SW 1271 (cell line): ENCODE measurements at regions not wholly inside any gene's neighbourhood (a gene's known extent, or its start where the extent isn't known, plus 50 kb on each side); places are given as distances from the start of the nearest gene placed in this dataset.
"Not testable (repeated sequence)": the region's sequence is repeated elsewhere in the genome, so short reads cannot be mapped to it uniquely, and the experiment has no call there.

Experiments used
- DNase-seq, 2 experiments: peaks; one replicate each; lab custom pipeline; 2025; lab: John Stamatoyannopoulos, UW

DNA sequence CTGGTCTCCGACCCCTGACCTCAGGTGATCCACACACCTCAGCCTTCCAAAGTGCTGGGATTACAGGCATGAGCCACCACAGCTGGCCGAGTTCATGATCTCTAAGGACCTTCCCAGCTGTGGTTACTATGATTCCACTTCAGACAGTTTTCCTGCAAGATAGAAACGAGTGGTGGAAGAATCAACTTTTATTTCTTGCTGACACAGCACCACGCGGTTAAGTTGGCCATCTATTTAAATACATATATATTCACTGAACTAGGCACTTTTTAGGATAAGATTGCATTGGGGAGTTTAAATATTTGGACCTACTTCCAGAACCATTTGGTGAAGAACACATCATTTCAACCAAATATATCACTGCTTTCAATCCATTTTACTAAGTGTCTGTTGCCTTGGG lies 213.4 kb downstream of the TBX5 start:
- no peak for DNase-seq

DNA sequence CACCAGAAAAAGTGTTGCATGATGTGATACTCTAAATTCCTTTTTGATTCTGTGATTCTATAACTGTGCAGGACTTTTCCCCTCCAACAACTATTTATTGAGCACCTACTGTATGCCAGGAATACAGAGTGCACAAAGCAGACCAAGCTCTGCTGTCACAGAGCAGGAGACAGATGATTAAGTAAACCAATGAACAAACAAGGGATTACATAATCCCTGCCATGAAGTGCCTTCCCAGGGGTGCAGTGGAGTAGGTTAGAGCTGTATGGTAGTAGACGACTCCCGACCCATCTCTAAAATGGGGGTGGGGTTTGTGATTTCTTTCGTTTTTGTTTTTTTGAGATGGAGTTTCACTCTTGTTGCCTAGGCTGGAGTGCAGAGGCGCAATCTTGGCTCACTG lies 213.9 kb downstream of the TBX5 start:
- no peak for DNase-seq

DNA sequence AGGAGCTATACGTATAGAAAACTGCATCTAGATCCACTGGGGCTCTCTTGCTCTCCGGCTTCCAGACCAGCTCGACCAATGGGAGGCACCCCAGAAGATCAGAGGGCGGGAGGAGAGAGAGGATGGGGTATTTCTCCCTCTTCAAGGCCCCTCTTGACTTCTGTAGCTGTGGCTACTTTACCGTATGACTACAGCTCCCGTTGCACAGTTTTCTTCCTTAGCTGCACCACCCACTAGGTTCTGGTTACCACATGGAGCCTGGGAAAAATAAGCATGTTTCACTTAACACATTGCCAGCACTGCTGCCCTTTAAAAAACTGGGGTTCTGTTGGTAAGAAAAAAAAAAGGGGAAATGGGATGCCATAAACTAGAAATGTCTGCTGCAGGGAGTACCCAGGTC lies 214.4 kb downstream of the TBX5 start:
- DNase-seq: no peak

DNA sequence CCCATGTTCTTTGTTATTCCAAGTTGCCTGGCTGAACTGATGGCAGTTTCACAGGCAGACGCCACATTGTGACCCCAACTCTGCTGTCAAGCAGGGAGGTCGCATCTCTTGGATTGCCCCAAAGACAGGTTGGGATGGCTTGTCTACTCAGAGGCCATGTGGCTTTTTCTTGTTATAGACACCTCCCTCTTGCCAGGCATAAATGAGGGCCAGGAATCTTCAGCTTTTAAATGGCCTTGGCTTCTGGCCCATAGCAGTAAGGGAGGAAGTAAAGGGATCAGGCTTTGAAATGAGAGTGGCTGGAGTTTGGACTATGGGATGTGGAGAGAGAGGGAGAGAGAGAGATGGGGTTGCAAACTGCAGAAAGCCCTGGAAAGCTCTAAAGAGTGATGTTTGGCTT lies 215.0 kb downstream of the TBX5 start:
- no peak for DNase-seq

DNA sequence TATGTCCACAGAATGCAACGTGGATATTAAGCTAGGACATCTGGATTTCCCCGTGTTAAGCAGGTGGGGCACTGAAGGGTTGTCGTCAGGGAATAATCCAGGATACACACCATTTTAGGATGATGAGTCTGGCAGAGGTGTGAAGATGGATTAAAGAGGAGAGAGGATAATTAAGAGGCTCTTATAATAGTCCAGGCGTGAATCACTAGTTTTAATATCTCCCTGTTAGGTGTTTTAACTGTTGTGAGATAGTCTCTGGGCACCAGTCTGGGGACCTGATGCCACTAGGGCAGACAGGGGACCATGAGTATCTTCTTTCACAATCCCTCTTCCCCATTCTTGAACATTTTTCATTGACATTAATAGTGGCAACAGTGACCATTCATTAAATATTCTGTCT lies 216.7 kb downstream of the TBX5 start:
- no peak for DNase-seq

DNA sequence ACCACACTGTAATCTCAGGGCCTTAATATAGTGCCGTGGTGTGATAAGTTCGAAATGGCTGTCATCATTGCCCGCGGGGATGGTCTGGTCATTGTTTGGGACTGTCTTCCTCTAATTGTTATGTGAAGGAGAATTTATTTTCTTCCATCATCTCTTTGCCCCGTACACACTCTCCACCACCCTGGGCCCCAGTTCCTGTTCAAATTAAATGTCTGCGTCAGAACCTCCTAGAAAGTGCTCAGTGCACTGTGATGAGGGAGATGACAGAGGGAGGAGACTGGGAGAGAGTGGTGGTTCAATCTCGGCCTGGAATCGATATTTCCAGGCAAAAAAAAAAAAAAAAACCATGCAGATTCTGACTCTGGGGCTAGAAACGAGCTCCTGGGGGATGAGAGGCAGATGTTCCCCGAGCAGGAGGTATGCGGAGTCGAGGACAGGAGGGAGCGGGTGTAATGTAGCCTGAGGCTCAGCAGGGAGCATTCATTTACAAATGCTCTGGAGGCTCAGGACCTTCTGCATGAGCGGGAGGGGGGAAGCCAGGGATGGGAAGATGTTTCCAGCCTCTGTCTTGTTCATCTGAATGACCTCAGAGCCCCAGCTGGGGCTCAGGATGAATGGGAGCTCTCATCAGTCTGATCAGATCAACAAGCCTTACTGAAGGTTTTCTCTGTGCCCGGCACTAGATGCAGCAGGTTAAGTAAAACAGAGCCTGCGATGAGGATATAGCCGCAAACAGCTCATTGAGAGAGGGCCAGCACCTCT lies 219.5 kb downstream of the TBX5 start:
- no peak for DNase-seq

DNA sequence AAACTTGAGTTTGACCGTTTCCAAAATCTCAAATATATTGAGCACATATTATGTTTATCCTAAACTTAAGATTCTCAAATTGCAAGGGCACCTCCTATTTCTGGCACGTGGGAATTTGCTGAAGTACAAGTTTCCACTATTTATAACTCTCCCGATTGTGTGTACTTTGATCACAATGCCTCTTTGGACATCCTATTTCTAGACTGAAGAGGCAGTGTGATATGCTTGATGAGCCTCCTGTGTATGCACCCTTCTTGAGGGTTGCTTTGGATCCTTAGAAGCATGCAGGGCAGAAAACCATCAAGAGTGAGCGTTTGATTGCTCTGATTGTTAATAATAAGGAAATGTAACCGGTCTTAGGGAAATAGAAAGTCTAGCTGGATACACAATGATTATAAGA lies 218.9 kb upstream of the RBM19 start:
- no peak for DNase-seq

DNA sequence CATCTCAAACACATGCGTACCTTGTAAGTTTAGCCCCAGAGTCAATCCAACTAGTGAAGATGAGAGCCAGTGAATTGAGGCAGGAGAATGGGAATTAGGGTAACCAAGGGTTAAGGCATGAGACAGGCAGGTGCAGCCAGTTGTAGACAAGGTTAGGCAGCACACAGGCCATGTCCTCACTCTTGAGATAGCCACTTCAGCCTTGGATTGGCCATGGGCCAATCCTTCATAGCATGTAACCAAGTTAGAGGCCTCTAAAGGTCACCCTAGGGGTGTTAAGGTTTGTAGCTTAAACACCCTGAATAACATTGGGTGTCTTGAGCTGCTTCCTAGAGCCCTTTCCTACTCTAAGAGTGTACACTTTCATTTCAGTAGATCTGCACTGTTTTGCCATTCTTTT lies 208.2 kb upstream of the RBM19 start:
- DNase-seq: no peak

DNA sequence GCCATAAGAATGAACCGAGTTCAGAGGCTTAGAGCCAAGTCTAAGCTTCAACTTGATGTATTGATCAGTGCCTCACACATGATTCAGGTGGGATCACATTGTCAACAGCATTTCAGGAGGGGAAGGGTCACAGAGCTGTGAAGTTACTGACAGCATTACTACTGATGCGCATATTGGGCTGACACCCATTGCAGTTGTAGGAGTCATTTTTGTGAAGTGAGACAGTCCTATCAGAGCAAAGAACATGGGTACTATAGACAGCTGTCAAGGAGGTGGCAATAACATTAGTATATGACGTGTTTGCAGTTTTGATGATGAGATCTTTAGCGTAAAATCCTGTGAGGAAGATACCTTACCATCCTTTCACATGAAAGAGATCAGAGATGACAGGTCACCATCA lies 206.0 kb upstream of the RBM19 start:
- DNase-seq: no peak

DNA sequence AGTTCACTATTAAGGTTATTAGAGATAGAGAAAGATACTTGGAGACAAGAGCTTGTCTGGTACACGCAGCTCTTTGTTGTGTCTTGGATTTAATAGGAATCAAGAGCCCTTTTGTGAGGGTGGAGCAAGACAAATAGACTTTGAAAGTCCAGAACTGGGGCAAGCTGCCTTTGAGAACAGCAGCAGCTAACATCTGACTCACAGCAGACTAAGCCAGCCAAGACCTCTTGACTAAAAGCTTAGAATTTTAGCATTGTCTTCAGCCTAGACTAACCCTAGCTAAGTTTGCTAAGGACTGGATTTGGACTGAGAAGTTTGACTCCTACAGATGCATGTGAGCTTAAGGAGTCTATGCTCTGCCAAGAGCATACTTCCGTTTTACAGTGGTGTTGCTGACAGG lies 201.9 kb upstream of the RBM19 start:
- DNase-seq: no peak

DNA sequence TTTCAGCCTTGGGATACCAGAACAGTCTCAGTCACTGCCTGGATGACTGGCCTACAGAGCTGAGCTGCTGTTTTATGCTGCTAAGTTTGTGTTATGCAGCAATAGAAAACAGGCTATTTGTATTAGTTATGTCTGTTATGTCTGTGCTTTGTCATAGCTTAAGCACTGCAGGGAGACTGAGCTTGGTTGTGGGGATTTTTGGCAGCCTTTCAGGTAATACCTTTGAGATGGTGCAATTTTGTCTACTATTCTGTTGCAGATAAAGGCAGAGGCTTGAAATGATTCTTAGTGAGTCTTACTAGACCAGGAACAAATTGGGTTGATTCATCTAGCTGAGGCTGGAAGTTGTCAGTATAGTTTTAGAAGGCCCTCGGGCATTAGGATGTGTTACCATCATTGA lies 201.3 kb upstream of the RBM19 start:
- DNase-seq: no peak

DNA sequence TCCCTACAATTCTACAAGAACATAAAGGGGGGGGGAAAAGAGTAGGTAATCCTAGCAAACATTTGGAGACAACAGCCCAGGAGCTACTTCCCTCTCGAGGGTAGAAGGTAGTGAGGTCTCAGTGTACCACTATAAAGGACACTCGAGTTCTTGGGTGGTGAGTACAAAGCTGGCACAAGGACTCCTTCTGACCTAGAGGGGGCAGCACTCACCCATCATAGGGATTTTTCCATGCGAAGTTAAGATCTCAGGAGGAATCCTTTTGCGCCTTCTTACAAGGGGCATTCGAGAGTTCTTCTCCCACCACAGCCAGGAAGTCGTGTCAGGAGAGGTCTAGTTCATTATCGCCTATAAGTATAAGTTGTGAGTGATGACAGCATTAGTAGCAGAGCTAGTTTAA lies 200.2 kb upstream of the RBM19 start:
- DNase-seq: peak in 1 of 2 experiments; percentile 9

DNA sequence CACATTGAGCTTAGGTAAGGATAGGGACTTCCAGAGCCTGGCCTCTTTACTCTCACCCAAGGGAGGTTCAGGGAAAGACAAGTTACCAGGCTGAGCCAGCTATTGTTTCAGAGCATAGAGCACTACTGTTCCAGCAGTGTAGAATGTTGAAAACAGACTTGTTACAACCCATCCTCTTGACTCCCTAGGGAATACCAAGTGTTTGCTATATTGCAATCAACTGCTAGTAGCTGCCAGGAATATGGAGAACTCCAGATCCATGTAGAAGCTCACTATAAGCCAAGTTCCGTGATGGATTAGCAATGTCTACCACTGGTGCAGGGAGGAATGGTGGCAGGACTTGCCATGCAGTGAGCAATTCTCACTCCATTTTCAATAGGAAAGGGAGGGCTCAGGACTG lies 199.8 kb upstream of the RBM19 start:
- no peak for DNase-seq

DNA sequence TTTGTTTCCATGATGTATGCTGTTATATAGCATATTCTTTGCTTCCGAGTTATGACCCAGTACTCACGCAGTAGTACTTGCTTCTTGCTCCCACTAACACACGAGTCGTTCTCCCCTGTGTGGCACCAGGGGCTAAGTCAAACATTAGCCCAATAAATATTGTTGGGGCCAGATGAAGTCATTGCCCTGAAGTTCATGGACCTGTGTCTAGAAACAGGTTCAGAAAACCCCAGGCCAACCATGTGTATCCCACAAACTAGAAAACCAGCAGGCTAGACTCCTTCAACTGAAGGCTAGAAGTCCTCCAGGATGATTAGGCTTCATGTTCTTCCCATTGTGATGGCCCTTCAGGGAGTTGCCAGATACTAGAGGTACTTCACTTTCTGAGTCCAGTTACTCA lies 198.2 kb upstream of the RBM19 start:
- no peak for DNase-seq

DNA sequence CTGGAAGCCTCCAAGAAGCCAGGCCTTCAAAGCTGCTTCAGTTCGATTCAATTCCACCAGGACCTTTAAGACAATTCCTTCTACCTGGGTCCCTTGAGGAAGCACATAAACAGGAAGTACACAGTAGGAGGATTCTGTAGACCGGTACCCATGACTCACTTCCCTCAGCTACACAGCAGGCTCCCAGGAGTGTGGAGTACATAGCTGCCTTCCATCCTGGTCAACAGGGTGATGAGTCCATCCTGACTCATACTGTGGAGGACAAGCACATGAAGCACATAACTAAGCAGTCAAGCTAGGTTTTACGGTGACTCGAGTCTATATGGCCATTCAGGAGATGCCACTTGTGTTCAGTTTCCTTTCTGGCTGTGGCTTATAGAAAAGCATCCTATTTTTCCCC lies 197.6 kb upstream of the RBM19 start:
- DNase-seq: peak; percentile 84 to 94

DNA sequence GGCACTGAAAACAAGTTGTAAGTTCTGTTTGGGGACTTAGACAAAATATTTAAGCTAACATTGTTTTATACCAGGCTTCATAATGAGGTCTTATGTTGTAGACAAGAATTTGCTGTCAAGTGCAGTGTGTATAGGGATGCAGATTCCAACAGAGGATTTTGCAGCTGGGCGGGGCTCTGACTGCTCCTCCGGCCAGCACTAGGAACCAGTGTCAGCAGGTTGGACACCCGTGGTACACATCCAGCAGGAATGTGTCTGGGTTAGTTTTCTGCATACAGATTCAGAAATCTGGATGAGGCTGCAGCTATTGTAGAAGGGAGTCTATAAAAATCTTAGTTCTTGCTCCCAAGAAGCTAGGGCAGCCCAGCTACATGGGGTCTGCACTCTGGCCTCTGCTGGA lies 194.3 kb upstream of the RBM19 start:
- no peak for DNase-seq

DNA sequence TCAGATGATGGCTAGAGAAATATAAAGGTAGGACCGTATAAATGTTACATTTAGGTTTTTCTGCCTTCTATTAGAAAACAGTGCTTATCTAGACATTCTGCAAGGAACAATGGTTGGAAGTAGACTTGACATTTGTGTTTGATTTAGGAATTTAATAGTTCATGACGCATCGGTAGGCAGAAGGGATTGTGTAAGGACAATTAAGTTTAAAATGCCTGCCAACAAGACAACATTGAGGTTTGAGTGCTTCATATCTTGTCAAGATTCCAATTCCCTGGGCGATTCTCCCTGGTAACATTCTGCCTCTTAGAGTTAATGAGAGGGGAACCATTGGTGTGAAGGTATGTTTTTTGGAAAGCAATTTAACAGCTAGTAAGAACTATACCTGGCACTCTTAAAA lies 186.8 kb upstream of the RBM19 start:
- DNase-seq: no peak

DNA sequence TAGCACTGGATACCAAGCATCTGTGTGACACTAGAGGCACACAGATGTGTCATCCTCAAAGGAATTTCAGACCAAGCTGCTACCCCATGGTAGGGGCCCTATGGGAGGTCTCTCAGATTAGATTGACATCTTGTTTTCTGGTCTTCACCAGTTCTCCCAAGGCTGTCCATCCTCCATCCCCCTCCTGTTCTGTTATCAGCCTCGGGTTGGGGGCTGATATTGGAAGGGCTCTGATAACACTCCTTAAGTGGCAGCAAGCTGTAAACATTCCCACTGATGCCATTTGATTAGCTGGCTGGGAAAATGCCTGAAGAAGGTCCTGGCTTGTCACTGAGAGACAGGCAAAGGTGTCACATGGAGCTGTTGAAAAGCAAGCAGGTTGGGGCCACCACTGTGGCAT lies 185.9 kb upstream of the RBM19 start:
- no peak for DNase-seq

DNA sequence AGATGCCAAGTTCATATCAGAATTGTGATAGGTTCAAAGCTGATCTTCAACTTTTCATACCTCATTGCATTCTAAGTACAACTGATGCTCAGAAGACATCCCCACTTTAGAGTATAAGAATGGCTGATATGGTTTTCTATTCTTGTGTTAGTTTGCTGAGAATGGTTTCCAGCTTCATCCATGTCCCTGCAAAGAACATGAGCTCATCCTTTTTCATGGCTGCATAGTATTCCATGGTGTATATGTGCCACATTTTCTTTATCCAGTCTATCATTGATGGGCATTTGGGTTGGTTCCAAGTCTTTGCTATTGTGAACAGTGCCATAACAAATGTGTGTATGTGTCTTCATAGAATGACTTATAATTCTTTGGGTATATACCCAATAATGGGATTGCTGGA lies 184.5 kb upstream of the RBM19 start:
- DNase-seq: not testable (repeated sequence)

DNA sequence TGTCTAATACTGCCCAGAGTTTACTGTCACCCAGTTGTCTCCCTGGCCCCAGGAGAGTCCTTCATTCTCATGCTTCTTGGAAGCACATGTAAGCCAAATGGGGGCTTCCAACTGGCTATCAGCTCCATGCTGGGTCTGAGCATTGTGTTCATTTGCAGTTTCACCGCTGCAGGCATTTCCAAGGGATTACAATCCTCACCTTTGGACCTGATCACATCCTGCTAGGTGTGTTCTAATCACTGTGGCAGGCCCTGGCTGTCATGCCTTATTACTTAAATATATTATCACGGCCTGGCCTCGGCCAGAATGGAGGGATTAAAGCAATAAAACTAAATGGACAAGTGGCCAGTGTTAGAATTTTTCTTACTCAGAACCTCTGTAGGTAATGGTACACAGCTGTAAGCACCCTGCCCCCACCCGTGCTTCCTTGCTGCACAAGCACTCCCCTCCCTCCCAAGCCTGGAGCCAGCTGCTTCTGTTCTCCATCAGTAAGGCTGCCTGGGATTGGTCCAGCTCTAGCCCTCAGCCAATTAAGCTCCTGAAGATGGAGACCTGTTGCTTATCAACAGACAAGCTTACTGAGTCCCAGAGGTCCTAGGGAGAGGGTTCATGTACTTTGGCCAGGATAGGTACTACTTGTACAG lies 175.9 kb upstream of the RBM19 start:
- DNase-seq: no peak

DNA sequence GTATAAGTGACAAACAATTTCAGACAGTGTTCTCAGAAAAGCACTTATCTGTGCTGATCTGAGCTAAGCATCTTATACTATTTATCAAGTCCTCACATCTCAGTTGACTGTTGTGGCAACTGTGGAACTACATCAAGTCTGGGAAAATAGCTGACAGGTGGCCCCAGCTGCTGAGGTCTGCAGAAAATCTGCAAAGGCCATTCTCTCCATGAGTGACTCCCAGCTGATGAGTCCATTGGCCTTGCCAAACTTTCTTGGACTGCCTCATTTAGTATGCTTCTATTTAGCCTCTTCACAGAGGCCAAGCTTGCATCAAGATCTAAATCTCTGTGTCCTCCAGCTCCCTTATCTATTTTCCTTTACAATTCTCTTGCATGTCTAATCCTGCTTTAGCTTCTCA lies 174.5 kb upstream of the RBM19 start:
- no peak for DNase-seq

DNA sequence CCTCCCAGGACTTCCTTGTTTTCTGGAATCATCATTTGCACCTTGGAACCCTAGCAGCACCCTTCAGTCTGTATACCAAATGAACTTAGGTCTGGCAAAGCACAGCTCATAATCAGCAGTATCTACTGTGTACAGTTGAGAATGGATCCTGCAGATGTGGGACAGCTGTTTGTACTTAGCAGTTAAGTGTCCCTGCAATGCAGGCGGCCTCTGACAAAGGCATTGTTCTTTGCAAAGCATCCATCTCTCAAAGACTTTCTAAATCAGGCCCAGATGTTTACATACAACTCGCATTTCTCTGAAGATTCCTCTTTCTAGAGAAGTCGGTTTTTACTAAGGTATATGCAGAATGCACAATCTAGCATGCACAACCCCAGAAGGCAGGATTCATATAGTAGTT lies 170.5 kb upstream of the RBM19 start:
- no peak for DNase-seq

DNA sequence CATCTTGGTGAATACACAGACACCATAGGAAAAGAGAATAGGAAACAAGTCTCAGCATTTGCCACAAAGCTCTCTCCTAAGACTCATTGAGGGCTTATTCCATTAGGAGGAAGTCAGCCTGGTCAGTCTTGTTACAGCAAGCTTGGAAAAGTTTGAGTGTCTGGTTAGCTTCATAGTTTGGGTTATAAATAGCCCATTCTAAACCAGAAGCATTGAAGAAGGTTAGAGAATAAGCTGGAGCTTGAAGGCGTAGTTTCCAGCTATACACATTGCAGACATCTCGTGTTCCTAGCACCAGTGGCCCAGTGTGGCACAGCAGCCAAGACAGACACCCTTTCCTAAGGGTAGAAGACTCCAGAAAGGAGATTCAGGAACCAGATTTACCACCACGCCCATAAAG lies 168.8 kb upstream of the RBM19 start:
- no peak for DNase-seq

DNA sequence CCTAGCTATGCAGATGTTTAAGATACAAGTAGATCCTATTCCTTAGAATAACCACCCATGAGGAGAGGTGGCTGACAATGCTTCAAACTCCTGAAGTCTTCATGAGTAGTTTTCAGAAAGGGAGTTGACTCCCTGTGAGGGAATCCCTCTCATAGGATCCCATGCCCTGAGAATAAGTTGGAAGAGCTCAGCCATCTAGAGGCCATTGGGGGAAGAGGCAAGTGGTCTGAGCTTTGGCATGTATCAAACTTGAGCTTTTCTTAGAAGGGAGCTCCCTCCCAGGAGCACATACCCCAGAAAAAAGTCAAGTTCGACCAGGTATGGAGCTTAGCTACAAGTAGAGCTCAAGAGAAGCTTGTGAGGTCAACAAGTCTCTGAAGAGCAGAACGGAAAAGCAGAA lies 165.7 kb upstream of the RBM19 start:
- peak in 1 of 2 experiments; percentile 15 for DNase-seq
